Cardiac septum (tissue), 1 donor: ENCODE measurements at regions not wholly inside any gene's neighbourhood (a gene's known extent, or its start where the extent isn't known, plus 50 kb on each side); places are given as distances from the start of the nearest gene placed in this dataset.

ENCODE experiments used
- DNase-seq: peaks from one replicate; pipeline ENCODE4 v3.0.0-alpha.2; 2020; ENCODE audit warnings: low spot score
- intact Hi-C: fragments of 100-400 bp; cut with DNase I; formaldehyde crosslinking; loops from one replicate; pipeline ENCODE4 v1.14.0; 2022
- donor health status: DM: no; HTN: no; CAD: no.

DNA sequence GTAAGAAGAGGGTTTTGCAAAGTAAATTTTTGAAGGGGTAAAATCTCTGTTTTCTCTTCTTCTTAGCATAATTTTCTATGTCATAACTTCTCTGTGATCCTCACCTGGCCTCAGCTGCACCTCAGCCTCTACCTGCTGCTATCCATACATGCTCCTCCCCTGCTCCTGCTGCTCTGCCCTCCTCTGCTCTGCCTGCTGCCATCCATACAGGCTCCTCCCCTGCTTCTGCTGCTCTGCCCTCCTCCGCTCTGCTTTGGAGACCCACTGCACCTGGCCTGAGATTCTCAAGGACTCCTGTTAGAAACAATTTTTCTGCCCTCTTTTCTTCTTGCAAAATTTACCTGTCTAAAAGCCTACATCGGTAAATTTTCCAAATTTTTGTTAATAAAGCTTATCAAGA lies 388.6 kb upstream of the PITX2 start:
- intact Hi-C loops, result no loop called here
- DNase-seq, result no peak

- intact Hi-C loops, result no loop called here
- no peak for DNase-seq
These were observed 391.0 kb upstream of the PITX2 start for GRCh38 chr4:111013846-111014245.

- intact Hi-C loops, result no loop called here
- DNase-seq, result no peak
These were observed 391.7 kb upstream of the PITX2 start for GRCh38 chr4:111014537-111014936.

- intact Hi-C loops, result no loop called here
- no peak for DNase-seq
These were observed 393.5 kb upstream of the PITX2 start for GRCh38 chr4:111016416-111016815.

DNA sequence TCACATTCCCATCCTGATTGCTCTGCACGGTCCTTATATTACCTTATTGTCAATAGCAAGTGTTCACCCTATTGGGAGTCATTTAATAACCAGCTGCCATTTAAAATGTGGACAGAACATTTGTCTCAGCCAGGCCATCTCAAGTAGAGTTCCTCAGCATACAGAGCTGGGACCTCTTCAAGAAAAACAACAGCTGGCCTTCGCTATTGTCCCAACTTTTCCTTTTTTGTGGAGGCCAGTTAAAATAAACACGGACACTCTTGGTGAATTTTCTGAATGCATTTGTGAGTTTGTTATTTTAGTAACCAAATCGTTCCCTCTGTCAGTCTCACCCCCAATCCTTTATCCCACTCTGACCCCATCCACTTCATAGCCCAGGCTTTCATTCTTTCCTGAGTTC lies 395.3 kb upstream of the PITX2 start:
- intact Hi-C loops, result no loop called here
- DNase-seq, result no peak

- no peak for DNase-seq
- intact Hi-C loops, result no loop called here
These were observed 397.6 kb upstream of the PITX2 start for GRCh38 chr4:111020476-111020875.

GRCh38 chr4:111020961-111021360 lies 398.1 kb upstream of the PITX2 start:
- intact Hi-C loops, result no loop called here
- DNase-seq, result no peak

DNA sequence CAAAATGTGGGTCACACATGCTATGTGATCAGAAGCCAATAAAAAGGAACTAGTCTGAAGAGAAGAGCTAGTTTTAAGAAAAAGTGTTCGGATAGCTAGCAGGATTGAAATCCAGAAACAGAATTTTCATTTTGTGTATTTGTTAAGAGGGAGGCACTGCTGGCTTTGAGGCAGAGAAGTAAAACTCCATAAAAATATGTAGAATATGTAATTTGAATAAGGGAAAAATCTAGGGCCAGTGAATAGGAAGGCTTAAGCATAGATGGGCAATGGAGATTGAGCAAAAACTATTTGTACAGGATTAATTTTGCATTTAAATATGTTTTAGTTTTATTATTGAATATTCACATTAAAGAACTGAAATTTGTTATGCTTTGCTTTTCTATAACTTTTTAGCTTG lies 399.9 kb upstream of the PITX2 start:
- intact Hi-C loops, result no loop called here
- no peak for DNase-seq

DNA sequence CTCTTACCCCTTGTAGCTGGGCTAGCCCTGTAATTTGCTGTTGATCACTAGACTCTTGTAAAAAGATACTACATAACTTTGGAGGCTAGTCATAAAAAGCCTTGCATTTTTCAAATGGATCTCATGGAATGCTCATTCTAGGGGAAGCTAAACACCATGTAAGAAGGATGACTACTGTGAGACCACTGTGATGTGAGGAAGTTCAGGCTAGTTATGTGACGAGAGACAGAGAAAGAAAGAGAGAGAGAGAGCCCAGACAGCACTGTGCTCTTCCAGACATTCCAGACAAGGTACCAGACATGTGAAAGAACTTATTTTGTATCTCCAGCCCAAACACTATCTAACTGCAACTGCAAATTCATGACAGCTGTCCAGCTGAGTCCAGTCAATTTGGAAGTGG lies 404.6 kb upstream of the PITX2 start:
- intact Hi-C loops, result no loop called here
- DNase-seq, result no peak

GRCh38 chr4:111028795-111029194 lies 405.9 kb upstream of the PITX2 start:
- intact Hi-C loops, result no loop called here

GRCh38 chr4:111031001-111031579 lies 408.2 kb upstream of the PITX2 start:
- no peak for DNase-seq

More at GRCh38 chr4:111028795-111029194, 405.9 kb upstream of the PITX2 start:
- no peak for DNase-seq

GRCh38 chr4:111031596-111031995 lies 408.7 kb upstream of the PITX2 start:
- DNase-seq, result no peak
- intact Hi-C loops, result no loop called here

More at GRCh38 chr4:111031001-111031579, 408.2 kb upstream of the PITX2 start:
- intact Hi-C loops, result no loop called here

GRCh38 chr4:111037591-111038360 lies 414.9 kb upstream of the PITX2 start:
- intact Hi-C loops, result no loop called here
- no peak for DNase-seq

GRCh38 chr4:111040904-111041303 lies 418.0 kb upstream of the PITX2 start:
- no peak for DNase-seq
- intact Hi-C loops, result no loop called here

- DNase-seq, result no peak
- intact Hi-C loops, result no loop called here
These were observed 420.4 kb upstream of the PITX2 start for GRCh38 chr4:111043286-111043685.

GRCh38 chr4:111045992-111046391 lies 423.1 kb upstream of the PITX2 start:
- intact Hi-C loops, result no loop called here
- DNase-seq, result no peak

DNA sequence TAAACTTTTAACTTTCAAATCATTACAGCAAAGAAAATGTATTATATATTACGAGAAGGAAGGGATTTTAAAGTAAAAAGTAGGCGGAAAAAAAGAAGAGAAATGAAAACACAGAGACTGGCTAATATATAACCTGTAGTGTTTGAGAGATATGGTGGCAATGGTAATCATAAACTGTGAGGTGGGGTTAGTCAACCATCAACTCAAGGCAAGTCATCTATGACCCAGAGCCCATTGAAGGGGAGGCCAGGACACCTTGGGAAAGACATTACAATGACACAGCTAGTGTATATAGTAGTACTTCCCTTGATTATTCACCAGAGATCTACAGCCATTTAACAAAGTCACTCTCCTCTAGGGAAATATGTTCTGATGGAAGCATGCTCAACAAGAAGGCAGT lies 423.9 kb upstream of the PITX2 start:
- DNase-seq, result no peak
- intact Hi-C loops, result no loop called here

DNA sequence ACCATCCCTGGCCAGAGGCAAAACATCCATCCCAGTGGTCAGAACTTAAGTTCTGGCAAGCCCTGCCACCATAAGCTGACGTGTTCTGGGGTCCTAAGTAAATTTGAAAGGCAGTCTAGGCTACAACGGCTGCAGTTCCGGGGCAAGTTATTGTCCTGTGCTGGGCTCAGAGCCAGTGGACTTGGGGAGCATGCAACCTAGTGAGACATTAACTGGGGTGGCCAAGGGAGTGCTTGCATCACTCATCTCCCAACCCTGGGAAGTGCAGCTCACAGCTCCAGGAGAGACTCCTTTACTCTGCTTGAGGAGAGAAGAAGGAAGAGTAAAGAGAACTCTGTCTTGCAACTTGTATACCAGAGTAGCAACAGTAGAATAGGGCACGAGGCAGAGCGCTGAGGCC lies 425.4 kb upstream of the PITX2 start:
- DNase-seq, result no peak
- intact Hi-C loops, result no loop called here

DNA sequence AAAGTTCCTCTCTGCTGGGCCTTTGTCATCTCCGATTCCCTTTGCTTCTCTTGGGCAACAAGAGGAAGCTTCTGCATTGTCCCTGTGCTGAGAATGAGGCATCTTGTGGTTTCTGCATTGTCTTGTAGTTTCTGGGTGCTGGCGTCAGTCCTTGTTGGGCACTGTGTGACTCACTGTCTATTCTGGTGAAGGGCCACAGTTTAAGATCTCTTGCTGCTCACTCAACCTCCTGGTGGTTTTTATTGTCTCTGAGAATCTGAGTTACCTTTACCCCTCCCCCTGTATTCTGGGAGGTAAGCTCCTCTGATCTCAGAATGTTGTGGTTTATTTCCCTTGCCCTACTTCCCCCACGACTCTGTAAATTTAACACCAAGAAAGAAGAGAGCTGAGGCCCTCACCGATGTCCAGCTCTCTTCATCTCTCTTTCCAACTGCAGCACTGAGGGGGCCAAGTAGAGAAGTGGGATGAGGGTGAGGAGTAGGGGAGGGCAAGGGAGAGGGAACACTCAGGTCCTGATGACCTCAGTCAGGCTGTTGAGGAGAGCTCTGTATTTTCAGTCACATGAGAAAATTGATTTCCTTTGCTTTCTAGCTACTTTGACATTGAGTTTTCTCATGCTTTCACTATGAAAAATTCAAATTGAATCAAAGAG lies 441.6 kb upstream of the PITX2 start:
- no peak for DNase-seq
- intact Hi-C loops, result no loop called here

DNA sequence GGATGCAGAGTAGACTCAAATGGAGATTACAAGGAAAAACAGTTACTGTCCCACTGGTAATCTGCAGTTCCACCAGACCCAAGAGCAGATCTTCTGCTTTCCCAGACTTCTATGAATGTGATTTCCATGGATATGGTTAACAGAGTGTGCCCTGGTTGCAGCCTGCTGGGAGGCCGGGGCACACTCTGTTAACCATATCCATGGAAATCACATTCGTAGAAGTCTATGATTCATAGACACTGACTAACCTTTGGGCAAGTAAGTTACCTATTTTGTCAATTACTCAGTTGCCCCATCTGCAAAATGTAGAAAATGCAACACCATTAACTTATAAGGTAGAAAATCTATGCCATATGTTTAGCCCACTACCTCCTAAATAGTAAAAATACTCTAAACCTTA lies 443.1 kb upstream of the PITX2 start:
- no peak for DNase-seq
- intact Hi-C loops, result no loop called here

GRCh38 chr4:111066447-111066846 lies 443.6 kb upstream of the PITX2 start:
- intact Hi-C loops, result no loop called here
- no peak for DNase-seq
